GF-D8 (cell line): ENCODE measurements at regions not wholly inside any gene's neighbourhood (a gene's known extent, or its start where the extent isn't known, plus 50 kb on each side); places are given as distances from the start of the nearest gene placed in this dataset.

Experiments
- DNase-seq: peaks from one replicate; lab custom pipeline; 2025; lab: John Stamatoyannopoulos, UW

DNA sequence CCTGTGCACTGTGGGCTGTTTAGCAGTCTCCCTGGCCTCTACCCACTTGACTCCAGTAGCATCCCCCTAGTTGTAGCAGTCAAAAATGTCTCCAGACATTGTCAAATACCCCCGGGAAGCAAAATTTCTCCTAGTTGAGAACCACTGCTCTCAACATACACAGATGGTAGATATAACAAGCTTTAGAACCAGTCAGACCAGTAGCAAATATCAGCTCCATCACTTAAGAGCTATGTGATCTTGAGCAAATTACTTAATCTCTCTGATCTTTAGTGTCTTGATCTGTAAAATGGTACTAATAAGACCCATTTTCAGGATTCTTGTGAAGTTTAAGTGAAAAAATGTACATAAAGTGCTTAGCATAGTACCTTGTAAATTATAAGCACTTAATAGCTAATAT, 96.2 kb downstream of the DUSP6 start:
- no peak for DNase-seq

DNA sequence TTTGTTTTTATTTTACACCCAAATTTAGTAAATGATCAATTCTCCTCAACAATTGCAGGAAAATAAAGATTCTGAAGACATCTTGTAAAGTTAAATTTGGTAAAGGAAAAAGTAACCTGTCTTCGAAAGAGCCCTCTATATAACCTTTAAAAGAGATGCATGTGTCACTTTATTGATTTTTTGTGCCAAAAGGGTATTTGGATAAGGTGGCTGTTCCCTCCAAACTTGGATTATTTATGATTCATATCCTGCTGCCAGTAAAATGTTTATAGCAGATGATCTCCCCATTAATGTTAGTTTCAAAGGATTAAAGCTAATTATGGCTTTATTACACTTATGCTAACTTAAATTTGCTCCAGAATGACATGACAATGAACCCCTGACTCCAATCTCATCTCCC, 98.8 kb downstream of the DUSP6 start:
- DNase-seq = no peak

DNA sequence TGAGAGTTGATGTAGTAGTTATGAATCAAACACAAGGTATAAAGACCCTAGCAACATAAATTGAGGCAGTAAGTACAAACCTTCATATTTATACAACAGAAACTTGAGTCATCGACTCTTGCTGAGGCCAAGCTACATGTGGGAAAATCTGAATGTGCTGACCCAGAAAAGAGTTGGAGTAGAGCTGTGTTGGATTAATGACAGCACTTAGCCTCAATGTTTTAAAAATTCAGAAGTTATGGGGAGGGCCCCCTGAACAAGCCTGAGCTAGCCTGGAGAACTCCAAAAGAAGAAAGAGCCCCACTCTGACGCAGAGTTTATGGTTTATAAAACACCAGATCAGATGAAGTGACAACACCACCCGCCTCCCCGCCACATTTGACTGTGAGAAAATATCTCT, 100.0 kb downstream of the DUSP6 start:
- DNase-seq = no peak

DNA sequence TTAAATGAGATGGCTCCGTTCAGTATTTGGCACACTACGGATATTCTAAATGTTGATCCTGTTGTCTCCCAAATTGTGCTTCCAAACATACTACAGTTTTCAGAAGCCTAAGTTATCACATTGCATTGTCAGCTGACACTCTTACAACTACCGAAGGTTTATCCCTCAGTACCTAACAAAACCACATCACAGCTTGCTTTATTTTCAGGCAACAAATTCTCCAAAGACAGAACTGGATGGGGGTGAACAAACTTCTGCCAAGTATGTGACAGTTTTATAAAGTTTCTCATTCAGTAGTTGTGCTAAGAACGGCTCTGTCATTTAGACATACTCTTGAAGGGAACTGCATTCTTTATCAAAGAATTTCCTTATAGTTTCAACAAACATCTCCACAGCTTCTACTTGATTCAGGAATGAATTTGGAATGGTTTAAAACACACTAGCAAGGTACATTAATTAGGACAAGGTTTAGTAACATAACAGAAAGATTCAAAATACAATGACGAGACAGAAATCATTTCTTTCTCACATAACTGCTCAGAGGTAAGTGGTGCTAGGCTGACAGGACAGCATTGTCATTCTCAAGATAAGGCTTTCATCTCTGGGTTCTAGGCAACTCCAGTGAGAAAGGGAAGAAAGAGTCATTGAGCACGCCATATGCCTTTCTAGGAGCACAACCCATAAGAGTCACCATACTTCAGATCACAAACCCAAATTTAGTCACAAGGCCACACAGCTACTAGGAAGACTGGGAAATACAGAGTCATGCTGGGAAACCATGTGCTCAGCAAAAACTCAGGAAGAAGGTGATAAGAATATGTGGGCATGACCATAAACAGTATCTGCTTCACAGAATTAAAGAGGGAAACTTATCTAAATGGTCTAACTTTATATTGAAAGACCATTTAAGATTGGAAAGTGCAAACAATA, 100.7 kb downstream of the DUSP6 start:
- no peak for DNase-seq

DNA sequence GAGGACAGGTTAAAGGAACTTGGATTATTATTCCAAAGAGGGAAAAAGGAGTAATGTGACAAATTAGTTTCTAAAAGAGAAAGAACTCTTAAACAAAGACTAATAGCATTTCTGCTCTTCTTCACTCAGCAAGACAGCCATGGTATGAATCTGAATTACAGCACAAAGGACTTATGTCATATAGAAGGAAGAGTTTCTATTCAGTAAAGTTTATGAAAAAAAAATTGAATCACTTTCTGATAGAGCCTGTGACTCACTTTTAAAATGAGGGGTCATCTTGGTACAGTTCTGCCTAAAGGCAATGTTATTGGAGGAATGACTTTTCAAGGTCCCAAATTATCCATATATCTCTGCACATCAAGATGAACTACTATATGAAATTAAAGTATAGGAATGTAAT, 101.7 kb downstream of the DUSP6 start:
- no peak for DNase-seq

DNA sequence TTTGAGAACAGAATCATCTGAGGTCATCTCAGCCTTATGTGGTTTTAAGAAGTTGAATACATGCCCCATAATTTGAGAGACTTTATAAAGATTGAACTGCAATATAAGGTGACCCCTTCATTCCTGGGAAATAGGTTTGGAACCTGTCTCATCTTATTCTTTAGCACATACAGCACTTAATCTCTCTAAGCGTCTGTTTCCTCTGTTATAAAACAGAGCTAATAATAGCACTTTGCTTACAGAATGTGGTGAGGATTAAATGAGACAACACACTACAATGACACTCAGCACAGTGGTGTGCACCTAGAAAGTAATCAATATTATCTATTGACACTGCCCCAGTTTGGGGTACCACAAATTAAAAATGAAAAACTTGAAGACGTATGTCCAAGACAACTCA, 102.1 kb downstream of the DUSP6 start:
- no peak for DNase-seq

DNA sequence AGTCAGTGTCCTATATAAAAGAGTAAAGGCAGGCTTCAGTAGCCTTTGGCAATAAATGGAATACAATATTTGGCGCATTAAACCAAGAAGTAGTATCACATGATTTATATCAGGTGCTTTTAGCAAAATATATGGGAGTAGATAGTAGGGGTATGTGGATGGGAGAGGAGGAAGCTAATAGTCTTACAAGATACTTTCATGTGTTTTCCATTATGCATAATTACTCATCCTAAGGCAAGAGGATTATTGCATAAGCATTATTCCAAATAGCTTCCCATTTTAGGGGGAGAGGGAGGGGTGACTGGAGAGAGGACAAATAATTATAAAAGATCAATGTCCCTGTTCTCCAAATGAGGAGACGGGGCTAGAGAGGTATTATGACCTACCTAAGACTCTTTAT, 104.3 kb downstream of the DUSP6 start:
- no peak for DNase-seq

DNA sequence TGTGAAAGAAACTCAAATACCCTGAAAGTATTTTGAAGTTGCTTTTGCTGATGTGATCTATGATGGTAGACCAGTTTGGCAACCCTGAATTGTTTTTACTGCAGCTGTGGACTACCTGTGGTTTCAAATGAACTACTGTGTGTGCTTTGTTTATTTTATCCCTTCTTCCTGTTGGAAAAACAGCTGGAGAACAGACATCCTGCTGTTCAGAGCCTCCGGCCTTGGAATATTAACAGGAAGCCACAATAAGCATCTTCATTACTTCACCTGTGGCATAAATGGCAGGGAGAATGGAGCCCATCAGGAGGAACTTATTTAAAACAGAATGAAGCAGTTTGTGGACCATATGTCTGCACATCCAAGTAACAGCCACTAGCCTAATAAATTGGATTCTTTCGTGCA, 104.8 kb downstream of the DUSP6 start:
- DNase-seq = no peak

DNA sequence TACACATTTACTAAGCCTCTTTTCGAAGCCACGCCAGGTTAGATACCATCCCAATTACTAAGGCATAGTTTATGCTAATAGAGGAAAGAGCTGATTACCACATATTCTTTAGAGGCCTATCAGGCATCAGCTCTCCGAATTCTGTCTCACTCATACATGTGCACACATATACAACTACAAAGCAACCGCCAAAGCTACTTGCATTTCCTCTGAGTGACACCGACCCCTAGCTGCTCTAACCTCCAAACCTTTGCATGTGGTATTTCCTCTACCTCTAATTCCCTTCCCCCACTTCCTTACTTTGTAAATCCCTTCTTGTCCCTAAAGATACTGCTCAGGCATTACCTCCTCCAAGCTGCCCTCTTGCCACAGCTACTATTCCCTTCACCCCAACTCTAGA, 107.2 kb downstream of the DUSP6 start:
- peak; percentile 86 for DNase-seq

DNA sequence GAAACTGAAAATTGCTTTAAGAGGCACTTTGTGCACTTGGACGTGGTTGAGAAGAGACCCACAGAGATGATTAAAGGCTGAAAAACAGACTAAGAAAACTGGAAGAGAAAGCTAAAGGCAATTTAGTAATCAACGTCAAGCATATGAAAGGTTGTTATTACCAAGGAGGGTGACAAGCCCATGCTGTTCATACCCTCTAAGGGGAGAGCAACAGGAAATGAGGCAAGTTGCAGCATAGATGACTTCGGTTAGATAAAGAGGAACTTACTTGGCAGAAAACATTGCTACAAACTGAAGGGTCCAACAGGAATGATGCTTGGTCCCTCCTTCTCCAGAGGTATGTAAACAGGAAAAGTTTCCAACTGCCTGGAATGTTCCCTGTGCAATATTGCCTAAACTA, 107.8 kb downstream of the DUSP6 start:
- DNase-seq = peak; percentile 91

DNA sequence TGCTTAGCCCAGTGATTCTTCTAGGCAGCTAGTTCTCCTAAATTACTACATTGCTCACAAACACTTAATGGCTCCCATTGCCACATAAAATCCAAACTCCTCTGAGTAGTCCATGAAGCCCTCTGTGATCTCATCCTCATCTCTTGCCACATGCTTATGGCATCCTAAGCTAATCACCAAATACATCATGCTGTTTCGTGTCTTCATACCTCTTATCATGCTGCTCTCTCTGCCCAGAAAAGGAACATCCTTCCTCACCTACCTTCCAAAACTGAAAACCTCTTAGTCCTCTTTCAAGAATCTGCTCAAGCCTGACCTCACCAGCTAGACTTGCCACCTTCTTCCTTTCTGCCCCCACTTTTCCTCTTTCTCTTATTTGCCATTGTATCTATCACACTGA, 108.5 kb downstream of the DUSP6 start:
- peak; percentile 22 for DNase-seq

DNA sequence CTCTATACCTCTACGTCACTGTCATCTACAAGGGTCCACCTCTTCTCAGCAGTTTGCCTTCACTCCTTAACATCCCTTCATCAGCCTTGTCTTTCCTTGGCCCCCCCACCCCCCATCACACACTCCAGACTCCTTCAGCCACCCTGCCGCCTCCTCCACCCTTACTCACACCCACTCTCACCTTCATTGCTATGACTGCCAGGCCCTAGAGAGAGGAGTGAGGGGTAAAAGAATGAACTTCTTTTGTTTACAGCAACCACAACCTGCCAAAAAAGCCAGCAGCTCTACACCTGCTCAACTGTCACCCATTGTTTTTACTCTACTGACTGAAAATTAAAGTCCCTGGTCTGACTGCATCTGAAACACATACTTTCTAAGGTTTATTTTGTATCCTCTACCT, 112.8 kb downstream of the DUSP6 start:
- DNase-seq = no peak

DNA sequence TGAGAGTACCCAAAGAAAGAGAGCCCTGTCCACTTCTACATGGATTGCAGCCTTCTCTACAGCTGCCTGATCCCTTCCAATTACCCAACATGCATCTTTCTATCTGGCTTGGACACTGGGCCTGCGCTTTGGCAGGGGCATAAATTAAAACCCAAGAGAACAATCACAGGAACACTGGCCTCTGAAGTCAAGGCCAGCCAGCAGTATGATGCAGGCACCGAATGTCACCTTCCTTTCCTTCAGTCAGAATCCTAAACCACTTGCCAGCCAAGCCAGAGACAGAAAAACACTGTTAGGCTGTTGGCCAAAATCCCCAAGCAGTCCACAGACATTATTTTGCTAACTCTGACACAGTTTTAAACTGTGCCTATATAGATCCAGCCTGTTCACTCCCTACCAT, 113.7 kb downstream of the DUSP6 start:
- DNase-seq = no peak

DNA sequence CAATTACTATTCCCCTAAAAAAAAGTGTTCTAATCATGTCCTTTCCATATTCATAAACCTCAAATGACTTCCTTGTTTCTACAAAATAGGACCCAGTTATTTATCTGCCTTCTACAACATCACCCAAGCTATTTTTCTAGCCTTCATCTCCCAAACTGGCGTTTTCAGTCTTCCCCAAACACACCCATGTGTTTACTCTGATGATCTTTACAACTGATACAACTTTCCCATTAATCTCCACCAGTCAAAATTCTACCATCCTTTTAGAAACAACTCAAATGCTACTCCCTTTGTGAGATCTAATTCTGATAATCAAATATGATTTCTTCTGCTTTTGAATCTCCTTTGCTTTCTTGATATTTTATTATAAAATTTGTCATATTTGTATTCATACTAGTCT, 114.5 kb downstream of the DUSP6 start:
- no peak for DNase-seq

DNA sequence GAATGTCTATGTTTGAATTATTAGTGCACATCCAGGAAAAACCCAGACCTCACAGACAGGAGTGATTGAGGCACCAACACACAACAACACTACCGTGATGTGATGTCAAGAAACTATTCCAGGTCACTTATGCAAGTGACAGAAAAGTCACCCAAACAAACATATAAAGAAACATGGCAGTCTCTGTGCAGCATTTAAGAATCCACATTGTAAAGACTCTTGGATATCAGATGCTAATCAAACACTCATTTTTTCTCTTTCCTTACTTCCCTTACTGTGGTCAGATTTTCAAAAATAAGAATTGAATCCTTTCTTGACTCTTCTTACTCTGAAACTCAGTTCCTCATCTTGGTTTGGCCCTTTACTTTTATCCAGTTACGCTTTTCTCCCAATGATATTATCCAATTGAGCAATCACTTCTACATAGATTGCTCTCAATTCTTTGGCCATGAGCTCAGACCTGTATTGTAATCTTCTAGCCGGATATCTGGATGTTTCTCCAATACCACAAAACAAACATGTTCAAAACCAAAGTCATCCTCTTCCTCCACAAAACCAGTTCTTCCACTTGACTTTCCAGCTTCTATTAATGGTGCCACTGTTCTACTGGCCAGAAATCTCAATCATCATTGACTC, 115.4 kb downstream of the DUSP6 start:
- peak; percentile 22 for DNase-seq

DNA sequence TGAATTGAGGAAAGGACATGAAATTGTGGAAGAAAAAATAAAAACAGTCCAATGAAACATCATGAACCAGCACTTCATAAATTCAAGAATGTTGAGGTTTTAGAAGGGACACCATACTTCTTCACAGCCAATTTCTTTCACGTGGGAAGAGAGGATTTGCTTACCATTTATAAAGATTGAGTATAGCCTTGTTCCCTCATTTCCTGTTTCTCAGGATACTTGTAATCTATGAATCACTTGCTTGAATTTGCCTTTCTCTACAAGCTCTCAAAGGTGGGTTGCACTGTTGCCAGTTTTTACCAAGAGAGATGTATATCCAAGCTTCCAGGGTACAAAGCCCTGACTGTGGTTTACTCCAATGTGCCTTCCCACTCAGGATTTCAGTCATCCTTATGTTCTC, 116.1 kb downstream of the DUSP6 start:
- no peak for DNase-seq

DNA sequence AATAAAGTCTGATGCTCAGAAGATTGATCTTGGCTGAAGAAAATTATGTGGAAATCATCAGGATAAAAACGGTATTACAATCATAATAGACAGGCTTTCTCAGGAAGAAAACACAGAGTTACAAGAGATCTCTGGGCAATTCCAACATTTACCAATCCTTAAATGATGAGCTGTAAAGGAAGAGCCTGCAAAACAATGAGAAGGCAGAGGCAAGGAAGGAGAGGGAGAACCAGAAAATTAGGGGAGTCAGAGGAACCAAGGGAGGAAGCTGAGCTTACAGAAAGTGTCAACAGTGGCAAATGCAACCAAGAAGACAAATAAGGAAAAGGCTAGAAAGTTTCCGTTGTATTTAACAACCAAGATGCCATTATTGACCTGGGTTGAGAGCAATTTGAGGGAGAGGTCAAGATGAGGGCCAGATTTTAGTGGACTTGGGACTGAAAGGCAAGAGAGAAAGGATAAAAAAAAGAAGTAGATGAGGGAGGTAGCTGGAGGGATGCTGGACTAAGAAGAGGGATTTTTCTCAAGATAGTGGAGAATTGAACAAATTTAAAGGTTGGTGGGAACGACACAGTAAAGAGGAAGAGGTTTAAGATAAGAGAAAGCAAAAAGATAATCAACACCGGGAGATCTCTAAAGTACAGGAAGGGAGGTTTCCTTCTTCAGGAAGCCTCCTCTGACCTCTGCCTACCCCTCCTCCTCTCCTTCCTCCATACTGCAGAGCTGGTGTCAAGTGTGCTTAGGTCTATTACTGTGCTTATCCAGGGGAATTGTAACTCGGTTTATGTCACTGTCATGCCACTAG, 116.9 kb downstream of the DUSP6 start:
- DNase-seq = peak; percentile 92

DNA sequence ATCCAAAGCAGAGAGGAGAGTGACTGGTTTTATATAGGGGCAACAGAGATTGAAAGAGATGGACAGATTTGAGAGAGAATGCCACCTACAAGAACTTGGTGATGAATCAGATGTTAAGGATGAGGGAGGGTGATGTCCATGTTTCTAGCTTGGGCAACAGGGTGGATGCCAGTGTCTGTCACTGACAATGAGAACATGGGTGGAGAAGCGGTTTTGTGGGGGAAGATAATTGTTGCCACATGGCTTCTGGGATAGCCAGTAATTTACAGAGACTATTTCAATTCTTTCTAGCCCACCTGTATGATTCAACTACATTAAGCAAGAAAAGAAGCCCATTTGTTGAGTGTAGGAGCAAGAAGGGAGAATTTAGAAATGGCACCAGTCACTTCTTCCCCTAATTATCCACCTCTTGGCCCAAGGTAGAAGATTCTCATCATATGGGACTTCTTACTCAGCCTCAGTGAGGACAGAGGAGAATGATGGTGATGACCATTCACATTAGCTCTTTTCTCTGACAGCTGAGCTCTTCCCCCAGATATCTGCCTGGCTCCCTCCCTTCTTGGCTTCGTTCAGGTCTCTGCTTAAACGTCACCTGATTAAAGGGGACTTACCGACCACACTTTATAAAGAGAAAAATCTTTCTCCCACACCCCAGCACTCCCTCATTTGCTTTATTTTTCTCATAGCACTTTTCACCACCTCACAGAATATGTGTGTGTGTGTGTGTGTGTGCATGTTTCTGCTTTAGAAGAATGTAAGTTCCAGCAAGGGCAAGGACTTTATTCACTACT, 117.8 kb downstream of the DUSP6 start:
- DNase-seq = no peak

DNA sequence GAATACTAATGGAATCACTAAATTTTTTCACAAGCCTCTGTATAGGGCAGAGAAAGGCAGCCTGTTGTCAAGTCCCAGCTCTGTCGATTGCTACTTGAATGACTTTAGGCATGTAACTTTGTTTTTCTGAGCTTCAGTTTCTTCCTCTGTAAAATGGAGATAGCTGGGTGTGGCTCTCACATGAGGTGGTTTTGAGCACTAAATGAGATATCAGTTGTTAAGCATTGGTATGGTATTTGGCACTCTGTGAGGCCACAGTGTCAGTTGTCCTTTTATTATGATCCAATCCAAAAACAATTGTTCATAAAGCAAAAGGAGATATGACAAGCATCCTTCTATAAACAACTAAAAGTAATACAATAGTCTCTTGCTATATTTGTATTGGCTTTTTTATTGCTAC, 120.6 kb downstream of the DUSP6 start:
- DNase-seq = no peak

DNA sequence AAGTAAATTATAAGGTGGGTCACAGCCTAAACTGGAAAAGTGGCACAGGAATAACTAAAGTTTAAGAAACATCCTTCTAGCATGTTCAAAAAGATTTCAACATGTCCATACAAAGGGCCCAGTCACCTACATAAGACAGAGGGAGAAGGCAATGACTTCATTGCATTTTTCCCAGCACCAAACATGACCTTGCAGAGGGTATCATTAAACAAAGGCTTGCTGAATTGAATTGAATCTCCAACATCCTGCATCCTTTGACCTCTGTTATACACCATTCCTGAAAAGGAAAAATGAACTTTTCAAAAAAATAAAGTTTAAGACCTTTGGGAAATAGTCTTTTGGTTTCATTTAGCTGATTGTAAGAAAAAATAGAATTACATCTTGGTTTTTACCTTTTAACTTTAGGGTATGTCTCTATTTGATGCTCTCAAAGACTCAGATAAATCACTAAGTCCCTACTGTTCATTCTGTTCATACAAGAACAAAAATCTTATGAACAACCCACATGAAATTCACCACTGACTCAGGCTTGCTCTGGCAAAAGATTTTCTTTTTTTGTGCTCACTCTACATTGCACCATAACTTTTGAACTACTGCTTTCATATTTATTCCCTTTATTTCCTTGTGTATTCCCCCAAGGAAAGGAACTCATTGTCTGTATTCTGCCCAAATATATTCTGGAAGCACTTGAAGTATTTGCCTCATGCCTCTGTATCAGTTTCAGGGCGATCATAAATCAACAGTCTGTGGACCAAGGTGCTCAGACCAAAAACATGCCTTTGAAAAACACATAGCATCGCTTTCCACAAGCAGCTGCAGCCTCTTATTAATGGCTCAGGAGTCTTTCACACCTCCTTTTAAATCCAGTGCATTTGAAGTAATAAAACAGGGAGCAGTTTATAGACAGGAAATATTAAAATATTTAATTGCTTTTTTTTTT, 121.7 kb downstream of the DUSP6 start:
- no peak for DNase-seq

DNA sequence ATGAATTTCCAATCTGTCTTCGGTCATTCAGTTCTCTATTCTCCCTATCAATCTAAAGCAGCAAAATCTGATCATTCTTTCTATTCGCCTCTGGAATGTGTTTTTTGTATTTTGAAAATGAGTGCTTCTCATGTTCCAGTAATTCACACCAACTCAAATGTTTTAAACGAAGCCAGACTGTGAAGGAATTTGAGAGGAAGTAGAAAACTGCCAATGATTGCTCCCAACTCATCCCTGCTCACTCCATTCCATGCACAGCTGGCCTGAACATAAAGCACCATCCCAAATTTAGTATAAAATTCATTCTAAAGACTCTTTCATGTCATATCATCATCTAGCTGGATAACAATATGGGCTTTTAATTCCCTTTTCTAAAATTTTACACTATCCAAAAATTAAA, 123.8 kb downstream of the DUSP6 start:
- no peak for DNase-seq
